GM06990 (cell line): ENCODE measurements at regions not wholly inside any gene's neighbourhood (a gene's known extent, or its start where the extent isn't known, plus 50 kb on each side); places are given as distances from the start of the nearest gene placed in this dataset.

Experiments
- DNase-seq: peaks from one replicate; pipeline ENCODE4 v3.0.0-alpha.2; 2011; ENCODE audit not compliant: insufficient read length; ENCODE audit errors: extremely low read depth
- H3K27me3 ChIP-seq: replicated peaks from 2 replicates; pipeline ENCODE4 v1.6.0; 2011; ENCODE audit warnings: low read length; ENCODE audit not compliant: control insufficient read depth, insufficient read depth
- H3K36me3 ChIP-seq: 2 replicates; pipeline ENCODE4 v1.5.1; 2011; ENCODE audit warnings: low read length; ENCODE audit not compliant: control insufficient read depth, insufficient read depth
- H3K4me3 ChIP-seq: replicated peaks from 2 replicates; pipeline ENCODE4 v1.5.1; 2011; ENCODE audit warnings: low read depth, mild to moderate bottlenecking, control low read depth, low read length
- CTCF ChIP-seq: IDR thresholded peaks from 2 replicates; pipeline ENCODE4 v1.5.1; 2011; ENCODE audit warnings: low read length, control low read depth, mild to moderate bottlenecking, inconsistent platforms; ENCODE audit not compliant: insufficient read depth, poor library complexity, severe bottlenecking

- no peak for DNase-seq
- Histone ChIP-seq H3K27me3 (no peaks in the 10 kb centered on the region; the same call in 1 of the 2 replicates), H3K36me3 (no peaks in the 10 kb centered on the region), H3K4me3 (no peak overlapping the region)
- no peak for TF ChIP-seq CTCF
These were observed 356.6 kb upstream of the XYLT1 start for GRCh38 chr16:17827313-17827712.

- no peak for TF ChIP-seq CTCF
- H3K36me3 ChIP-seq, result no peaks in the 10 kb centered on the region
- no peak overlapping the region for H3K4me3 ChIP-seq
- DNase-seq, result no peak
- H3K27me3 ChIP-seq, result no peaks in the 10 kb centered on the region
These were observed 347.2 kb upstream of the XYLT1 start for GRCh38 chr16:17817943-17818342.

GRCh38 chr16:17817260-17817659, 346.5 kb upstream of the XYLT1 start:
- H3K36me3 ChIP-seq, result no peaks in the 10 kb centered on the region
- TF ChIP-seq CTCF, result no peak
- no peak overlapping the region for H3K4me3 ChIP-seq
- no peak for DNase-seq
- H3K27me3 ChIP-seq, result no peaks in the 10 kb centered on the region

- TF ChIP-seq CTCF, result no peak
- DNase-seq, result no peak
- Histone ChIP-seq H3K27me3 (no peaks in the 10 kb centered on the region), H3K36me3 (no peaks in the 10 kb centered on the region), H3K4me3 (no peak overlapping the region)
These were observed 342.0 kb upstream of the XYLT1 start for GRCh38 chr16:17812771-17813170.

GRCh38 chr16:17804857-17805256, 334.1 kb upstream of the XYLT1 start:
- DNase-seq, result no peak
- no peak overlapping the region for H3K4me3 ChIP-seq

More at GRCh38 chr16:17804857-17805256, 334.1 kb upstream of the XYLT1 start:
- Histone ChIP-seq H3K36me3 (no peaks in the 10 kb centered on the region), H3K27me3 (no peaks in the 10 kb centered on the region)
- TF ChIP-seq CTCF, result no peak
